ENCODE measurements at regions not wholly inside any gene's neighbourhood (a gene's known extent, or its start where the extent isn't known, plus 50 kb on each side); places are given as distances from the start of the nearest gene placed in this dataset.

GRCh38 chr10:83625831-83626360 lies 513.4 kb upstream of the GHITM start:
- Histone ChIP-seq H3K4me2 (ENCODE audit: insufficient read depth, low read length) (no peak overlapping the region), H3K9ac (replicated peaks; ENCODE audit: extremely low read depth, insufficient read depth, low read length) (no peak overlapping the region), H2AFZ (ENCODE audit: low read depth, low read length) (no peak overlapping the region), H3K9me1 (replicated peaks; ENCODE audit: control insufficient read depth, extremely low read depth, insufficient read depth, low read length) (no peaks in the 10 kb centered on the region), H3K36me3 (ENCODE audit: control insufficient read depth in 2 of 2, extremely low read depth in 1 of 2, insufficient read depth in 2 of 2, low read length in 2 of 2) (no peaks in the 10 kb centered on the region), H3K27ac (ENCODE audit: insufficient read depth, low read depth, low read length) (no peak overlapping the region), H4K20me1 (replicated peaks; ENCODE audit: control insufficient read depth, extremely low read depth, insufficient read depth, low read length) (no peaks in the 10 kb centered on the region), H3K9me3 (replicated peaks; ENCODE audit: control insufficient read depth, insufficient read depth, low read length) (no peaks in the 10 kb centered on the region), H3K4me3 (replicated peaks in 1 of 3; ENCODE audit: insufficient read depth in 1 of 3, low read depth in 1 of 3, low read length in 3 of 3) (no peak overlapping the region), H3K27me3 (ENCODE audit: control insufficient read depth in 2 of 2, insufficient read depth in 2 of 2, low read length in 2 of 2) (no peaks in the 10 kb centered on the region), H3K79me2 (ENCODE audit: control insufficient read depth, insufficient read depth, low read length) (no peaks in the 10 kb centered on the region), H3K4me1 (ENCODE audit: control insufficient read depth, extremely low read depth, insufficient read depth, low read length) (no peaks in the 10 kb centered on the region)
- TF ChIP-seq FOS (IDR thresholded peaks at IDR 0.05; ENCODE audit: borderline replicate concordance, insufficient read depth, low read length) (no peak), POLR2AphosphoS5 (IDR thresholded peaks at IDR 0.05; ENCODE audit: insufficient read depth, low read depth, low read length) (no peak), MYC (IDR thresholded peaks at IDR 0.05; ENCODE audit: low read depth, low read length) (no peak), EZH2 (IDR thresholded peaks at IDR 0.05; ENCODE audit: borderline replicate concordance, low read depth, low read length, severe bottlenecking) (no peak), POLR2A (IDR thresholded peaks at IDR 0.05; ENCODE audit: low read depth, low read length) (no peak), MAX (IDR thresholded peaks at IDR 0.05; ENCODE audit: insufficient read depth, insufficient read length) (no peak), GATA2 (IDR thresholded peaks at IDR 0.05; ENCODE audit: insufficient read depth, insufficient read length, low read depth, low read length) (no peak), JUN (IDR thresholded peaks at IDR 0.05; ENCODE audit: borderline replicate concordance, insufficient read depth, insufficient read length, low read depth) (no peak)
- TF ChIP-seq, protein P1, sequence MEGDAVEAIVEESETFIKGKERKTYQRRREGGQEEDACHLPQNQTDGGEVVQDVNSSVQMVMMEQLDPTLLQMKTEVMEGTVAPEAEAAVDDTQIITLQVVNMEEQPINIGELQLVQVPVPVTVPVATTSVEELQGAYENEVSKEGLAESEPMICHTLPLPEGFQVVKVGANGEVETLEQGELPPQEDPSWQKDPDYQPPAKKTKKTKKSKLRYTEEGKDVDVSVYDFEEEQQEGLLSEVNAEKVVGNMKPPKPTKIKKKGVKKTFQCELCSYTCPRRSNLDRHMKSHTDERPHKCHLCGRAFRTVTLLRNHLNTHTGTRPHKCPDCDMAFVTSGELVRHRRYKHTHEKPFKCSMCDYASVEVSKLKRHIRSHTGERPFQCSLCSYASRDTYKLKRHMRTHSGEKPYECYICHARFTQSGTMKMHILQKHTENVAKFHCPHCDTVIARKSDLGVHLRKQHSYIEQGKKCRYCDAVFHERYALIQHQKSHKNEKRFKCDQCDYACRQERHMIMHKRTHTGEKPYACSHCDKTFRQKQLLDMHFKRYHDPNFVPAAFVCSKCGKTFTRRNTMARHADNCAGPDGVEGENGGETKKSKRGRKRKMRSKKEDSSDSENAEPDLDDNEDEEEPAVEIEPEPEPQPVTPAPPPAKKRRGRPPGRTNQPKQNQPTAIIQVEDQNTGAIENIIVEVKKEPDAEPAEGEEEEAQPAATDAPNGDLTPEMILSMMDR (IDR thresholded peaks at IDR 0.05; ENCODE audit: extremely low read depth in 1 of 2, insufficient read depth in 1 of 2, low read depth in 1 of 2, low read length in 2 of 2), result no peak
- CTCF ChIA-PET, result no interaction called here
- POLR2A ChIA-PET, result no interaction called here
- no TSS peak for BruUV-seq (replicated peaks)
- DNase-seq (ENCODE audit: low read depth, low spot score), result no peak
- FAIRE-seq, result no peak
- dilution Hi-C loops (cut with MboI; ENCODE audit: extremely low pct_ligation_motif_present, low sequenced_read_pairs) (no loop called here), intact Hi-C loops (cut with micrococcal nuclease) (no loop called here)

Data from endothelial cell of umbilical vein (primary cell).